RWPE1 (cell line): ENCODE measurements at regions not wholly inside any gene's neighbourhood (a gene's known extent, or its start where the extent isn't known, plus 50 kb on each side); places are given as distances from the start of the nearest gene placed in this dataset.

Source experiments
- CTCF ChIA-PET: fragments of 350-600 bp; sonication (Branson Sonifier 250); formaldehyde crosslinking; extraction: SDS; loops from one replicate; lab custom pipeline; 2021; lab: Yijun Ruan, JAX
- POLR2A ChIA-PET: fragments of 400-600 bp; formaldehyde crosslinking; extraction: SDS; loops from one replicate; lab custom pipeline; 2020; ENCODE audit warnings: antibody characterized with exemption; ENCODE audit not compliant: low non-redundant PET; lab: Yijun Ruan, JAX
- DNase-seq: peaks from one replicate; pipeline ENCODE4 v3.0.0; 2012; ENCODE audit warnings: low spot score
- H3K27ac ChIP-seq: fragments of 450-650 bp; 2 replicates; pipeline ENCODE4 v1.5.1; 2017
- TF ChIP-seq, protein P1 (sequence below): fragments of 450-650 bp; conservative IDR thresholded peaks from 2 replicates; pipeline ENCODE4 v1.5.1; 2017; ENCODE audit warnings: low read depth, mild to moderate bottlenecking

DNA sequence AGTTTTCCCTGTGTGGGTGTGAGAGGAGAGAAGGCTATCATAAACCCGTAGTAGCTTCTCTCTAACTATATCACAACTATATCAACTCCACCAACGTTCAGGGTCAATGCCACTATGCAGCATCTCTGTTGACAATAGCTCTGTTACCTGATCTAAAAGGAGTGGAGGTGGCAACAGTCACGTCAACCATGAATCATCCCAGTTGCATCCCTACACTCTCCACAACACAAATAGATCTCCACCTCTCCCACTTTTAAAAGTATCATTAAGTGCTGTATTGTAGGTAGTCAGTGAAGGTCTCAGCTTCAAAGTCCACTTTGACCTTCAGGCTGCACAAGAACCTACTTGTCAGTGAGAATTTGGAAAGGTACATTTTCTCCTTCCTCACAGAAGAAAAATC lies 600.5 kb upstream of the GRIA3 start:
- ChIA-PET CTCF (no interaction called here), POLR2A (no interaction called here)
- no peak for DNase-seq
- TF ChIP-seq, protein P1, sequence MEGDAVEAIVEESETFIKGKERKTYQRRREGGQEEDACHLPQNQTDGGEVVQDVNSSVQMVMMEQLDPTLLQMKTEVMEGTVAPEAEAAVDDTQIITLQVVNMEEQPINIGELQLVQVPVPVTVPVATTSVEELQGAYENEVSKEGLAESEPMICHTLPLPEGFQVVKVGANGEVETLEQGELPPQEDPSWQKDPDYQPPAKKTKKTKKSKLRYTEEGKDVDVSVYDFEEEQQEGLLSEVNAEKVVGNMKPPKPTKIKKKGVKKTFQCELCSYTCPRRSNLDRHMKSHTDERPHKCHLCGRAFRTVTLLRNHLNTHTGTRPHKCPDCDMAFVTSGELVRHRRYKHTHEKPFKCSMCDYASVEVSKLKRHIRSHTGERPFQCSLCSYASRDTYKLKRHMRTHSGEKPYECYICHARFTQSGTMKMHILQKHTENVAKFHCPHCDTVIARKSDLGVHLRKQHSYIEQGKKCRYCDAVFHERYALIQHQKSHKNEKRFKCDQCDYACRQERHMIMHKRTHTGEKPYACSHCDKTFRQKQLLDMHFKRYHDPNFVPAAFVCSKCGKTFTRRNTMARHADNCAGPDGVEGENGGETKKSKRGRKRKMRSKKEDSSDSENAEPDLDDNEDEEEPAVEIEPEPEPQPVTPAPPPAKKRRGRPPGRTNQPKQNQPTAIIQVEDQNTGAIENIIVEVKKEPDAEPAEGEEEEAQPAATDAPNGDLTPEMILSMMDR, result no peak
- H3K27ac ChIP-seq, result no peak overlapping the region

DNA sequence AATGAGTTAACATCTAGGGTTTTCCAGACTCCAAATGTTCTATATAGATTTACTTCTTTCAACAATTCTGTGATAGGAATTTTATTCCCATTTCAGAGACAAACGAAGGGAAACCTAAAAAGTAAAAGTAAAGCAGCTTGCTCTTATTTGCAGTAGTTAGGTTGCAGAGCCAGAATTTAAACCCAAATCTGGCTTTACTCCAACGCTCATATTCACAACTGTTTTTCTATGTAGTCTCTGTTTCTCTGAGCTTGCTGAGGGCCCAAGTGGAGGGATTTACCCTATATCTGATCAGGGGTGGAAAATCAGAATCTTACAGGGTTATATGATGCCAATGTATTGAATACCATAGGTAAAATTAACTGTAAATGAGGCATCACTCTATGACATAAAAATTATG lies 599.1 kb upstream of the GRIA3 start:
- no peak overlapping the region for H3K27ac ChIP-seq
- TF ChIP-seq, protein P1, result no peak
- POLR2A ChIA-PET, result no interaction called here
- DNase-seq, result no peak
- CTCF ChIA-PET, result no interaction called here

DNA sequence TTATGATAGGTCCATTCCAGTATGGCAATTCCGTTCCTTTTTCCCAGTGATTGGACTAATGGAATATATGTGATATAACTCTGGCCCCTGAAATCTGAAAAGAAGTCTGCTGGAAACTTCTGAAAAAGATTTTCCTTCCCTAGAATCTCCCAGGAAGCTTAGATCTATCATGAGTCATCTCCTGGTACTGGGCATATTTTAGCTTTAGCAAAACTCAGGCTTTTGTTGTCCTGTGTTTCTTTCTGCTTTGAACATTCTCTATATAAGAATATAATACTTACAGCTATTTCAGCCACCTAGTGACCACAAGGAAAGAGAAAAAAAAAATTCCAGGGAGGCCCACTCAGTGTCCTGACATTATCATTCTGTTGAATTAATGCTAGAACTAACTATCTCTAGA lies 597.2 kb upstream of the GRIA3 start:
- CTCF ChIA-PET, result interaction anchor here (0.6 kb wide), 1 partner anchor 27 kb away, joined by 3 read pairs; no protein-coding TSS in a partner anchor
- POLR2A ChIA-PET, result no interaction called here
- DNase-seq, result no peak
- H3K27ac ChIP-seq, result no peak overlapping the region
- TF ChIP-seq, protein P1, result no peak

DNA sequence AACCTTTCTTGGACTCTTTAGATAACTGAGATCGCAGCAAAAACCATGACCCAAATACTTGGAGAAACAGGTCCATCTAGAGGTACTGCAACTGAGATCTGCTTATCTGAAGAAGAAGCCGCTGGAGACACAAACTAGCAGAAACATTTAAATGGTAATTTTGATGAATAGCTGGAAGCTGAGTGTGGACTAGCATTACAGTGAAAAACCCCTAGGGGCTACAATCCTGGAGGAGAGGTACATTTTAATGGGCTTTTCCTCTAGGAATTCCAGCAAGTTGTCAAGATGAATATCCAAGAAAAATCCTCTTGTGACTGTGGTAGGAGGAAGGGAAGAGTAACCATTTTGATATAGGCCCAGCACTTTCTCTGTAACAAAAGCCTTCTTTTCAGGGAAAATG lies 592.5 kb upstream of the GRIA3 start:
- no peak overlapping the region for H3K27ac ChIP-seq
- DNase-seq, result no peak
- CTCF ChIA-PET, result no interaction called here
- POLR2A ChIA-PET, result no interaction called here
- TF ChIP-seq, protein P1, result no peak

DNA sequence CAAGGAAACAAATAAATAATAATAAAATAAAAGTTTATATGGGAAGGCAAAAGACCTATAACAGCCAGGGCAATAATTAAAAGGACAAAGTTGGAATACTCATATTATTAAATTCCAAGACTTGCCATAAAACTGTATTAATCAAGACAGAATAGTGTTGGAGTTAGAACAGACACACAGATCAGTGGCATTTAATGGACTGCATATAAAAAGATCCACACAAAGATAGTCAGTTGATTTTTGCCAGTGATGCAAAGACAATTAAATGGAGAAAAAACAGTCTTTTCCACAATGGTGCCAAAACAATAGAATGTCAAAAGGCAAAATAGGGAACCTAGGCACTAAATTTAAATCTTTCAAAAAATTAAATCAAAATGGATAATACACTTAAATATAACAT lies 587.1 kb upstream of the GRIA3 start:
- CTCF ChIA-PET, result no interaction called here
- TF ChIP-seq, protein P1, result no peak
- no peak overlapping the region for H3K27ac ChIP-seq
- no peak for DNase-seq
- POLR2A ChIA-PET, result no interaction called here

DNA sequence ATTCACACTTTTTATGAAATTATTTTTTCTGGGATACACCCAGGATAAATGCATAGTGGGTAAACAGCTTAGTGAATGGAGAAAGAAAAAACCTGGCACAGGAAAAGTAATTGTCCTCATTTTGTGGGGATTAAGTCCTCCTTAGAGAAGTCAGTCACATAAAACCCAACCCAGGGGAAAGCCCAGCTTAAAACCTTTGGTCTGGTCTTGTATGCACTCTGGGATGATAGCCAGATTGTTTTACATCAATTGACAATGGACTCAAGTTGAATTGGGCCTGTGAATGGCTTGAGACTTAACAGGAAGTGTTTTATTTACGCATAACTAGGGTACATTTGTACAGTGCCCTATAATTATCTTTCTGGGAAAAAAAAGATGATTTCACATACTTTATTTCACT lies 561.3 kb upstream of the GRIA3 start:
- TF ChIP-seq, protein P1, result no peak
- ChIA-PET POLR2A (no interaction called here), CTCF (no interaction called here)
- DNase-seq, result no peak
- H3K27ac ChIP-seq, result no peak overlapping the region

DNA sequence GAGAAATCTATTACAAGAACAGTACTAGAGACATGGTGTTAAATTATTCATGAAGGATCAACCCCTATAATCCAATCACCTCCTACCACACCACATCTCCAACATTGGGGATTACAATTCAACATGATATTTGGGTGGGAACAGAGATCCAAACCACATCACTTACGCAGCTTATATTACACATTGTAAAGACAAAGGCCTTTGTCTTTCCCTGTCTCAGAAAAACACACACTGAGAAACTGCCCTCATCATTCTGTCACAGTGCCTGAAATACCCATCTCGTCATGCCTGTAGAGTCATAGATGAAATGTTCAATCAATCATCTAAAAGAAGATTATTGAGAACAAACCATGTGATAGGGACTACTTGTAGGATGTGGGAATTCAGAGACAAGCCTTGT lies 558.8 kb upstream of the GRIA3 start:
- ChIA-PET POLR2A (no interaction called here), CTCF (interaction anchor here (0.8 kb wide), 1 partner anchor 643 kb away, joined by 3 read pairs; no protein-coding TSS in a partner anchor)
- TF ChIP-seq, protein P1, result no peak
- H3K27ac ChIP-seq, result no peak overlapping the region
- no peak for DNase-seq
